Calu3 (cell line): ENCODE measurements at regions not wholly inside any gene's neighbourhood (a gene's known extent, or its start where the extent isn't known, plus 50 kb on each side); places are given as distances from the start of the nearest gene placed in this dataset.

ENCODE experiments used
- BruUV-seq: library from RNA; stranded (reverse); fragments of 400-500 nt; replicated peaks from 2 replicates; lab custom pipeline; 2021; lab: Mats Ljungman, UMichigan
- CTCF ChIA-PET: fragments of 300-600 bp; sonication (Branson Sonifier 250); formaldehyde crosslinking; loops from one replicate; lab custom pipeline; 2022; ENCODE audit warnings: antibody characterized with exemption; lab: Charles Lee
- DNase-seq: peaks from one replicate; pipeline ENCODE4 v3.0.0; 2022
- H3K27ac Mint-ChIP-seq: one replicate; pipeline ENCODE4 v1.8.0; 2022; ENCODE audit warnings: mixed read lengths; ENCODE audit not compliant: unreplicated experiment
- H3K27me3 Mint-ChIP-seq: one replicate; pipeline ENCODE4 v1.8.0; 2022; ENCODE audit warnings: mixed read lengths; ENCODE audit not compliant: unreplicated experiment
- H3K36me3 Mint-ChIP-seq: one replicate; pipeline ENCODE4 v1.8.0; 2022; ENCODE audit warnings: mild to moderate bottlenecking, moderate library complexity, mixed read lengths; ENCODE audit not compliant: insufficient read depth, unreplicated experiment
- H3K4me1 Mint-ChIP-seq: one replicate; pipeline ENCODE4 v1.8.0; 2022; ENCODE audit warnings: mild to moderate bottlenecking, low read depth, mixed read lengths; ENCODE audit not compliant: unreplicated experiment
- H3K4me3 Mint-ChIP-seq: one replicate; pipeline ENCODE4 v1.8.0; 2022; ENCODE audit warnings: mild to moderate bottlenecking, low read depth, moderate library complexity, mixed read lengths; ENCODE audit not compliant: unreplicated experiment
- H3K9me3 Mint-ChIP-seq: one replicate; pipeline ENCODE4 v1.8.0; 2022; ENCODE audit warnings: low read depth, mixed read lengths; ENCODE audit not compliant: unreplicated experiment
- intact Hi-C: fragments of 100-400 bp; cut with micrococcal nuclease; formaldehyde crosslinking; loops from one replicate; pipeline ENCODE4 v1.10.0; 2022; ENCODE audit not compliant: unreplicated experiment
- TF ChIP-seq, protein P1 (sequence below): fragments of 200-600 bp; IDR thresholded peaks from one replicate; pipeline ENCODE4 v1.8.0; 2022; ENCODE audit warnings: antibody characterized with exemption; ENCODE audit not compliant: unreplicated experiment

DNA sequence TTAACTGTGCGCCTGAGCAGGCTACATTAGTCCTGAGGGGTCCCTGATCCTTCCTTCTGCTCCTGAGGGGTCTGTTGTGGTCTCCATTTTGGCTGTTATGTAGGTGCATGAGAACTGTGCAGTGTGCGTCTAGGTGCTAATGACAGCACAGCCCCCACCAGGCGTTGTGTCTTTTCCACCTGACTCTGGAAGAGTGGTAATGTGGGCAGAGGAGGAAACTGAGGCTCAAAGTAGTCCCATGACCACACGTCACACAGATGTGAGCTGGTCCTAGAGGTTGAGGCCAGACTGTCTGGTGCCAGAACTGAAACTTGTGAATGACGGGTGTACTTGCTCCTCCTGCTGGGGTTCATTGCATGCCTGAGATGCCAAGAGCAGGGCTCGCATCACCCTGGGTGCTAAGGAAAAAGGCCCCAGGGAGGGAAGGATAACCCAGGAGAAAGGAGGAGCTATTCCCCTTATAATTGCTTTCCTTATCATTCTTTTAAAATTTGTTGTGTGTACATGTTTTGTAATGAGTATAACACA, 111.8 kb downstream of the SLC25A47 start:
- H3K36me3 Mint-ChIP-seq = no peaks in the 10 kb centered on the region
- no peak overlapping the region for H3K4me3 Mint-ChIP-seq
- intact Hi-C loops = no loop called here
- no TSS peak for BruUV-seq
- H3K9me3 Mint-ChIP-seq = no peaks in the 10 kb centered on the region
- peaks cover 27% of the 10 kb centered on the region for H3K4me1 Mint-ChIP-seq
- DNase-seq = no peak
- H3K27ac Mint-ChIP-seq = no peak overlapping the region
- TF ChIP-seq, protein P1, sequence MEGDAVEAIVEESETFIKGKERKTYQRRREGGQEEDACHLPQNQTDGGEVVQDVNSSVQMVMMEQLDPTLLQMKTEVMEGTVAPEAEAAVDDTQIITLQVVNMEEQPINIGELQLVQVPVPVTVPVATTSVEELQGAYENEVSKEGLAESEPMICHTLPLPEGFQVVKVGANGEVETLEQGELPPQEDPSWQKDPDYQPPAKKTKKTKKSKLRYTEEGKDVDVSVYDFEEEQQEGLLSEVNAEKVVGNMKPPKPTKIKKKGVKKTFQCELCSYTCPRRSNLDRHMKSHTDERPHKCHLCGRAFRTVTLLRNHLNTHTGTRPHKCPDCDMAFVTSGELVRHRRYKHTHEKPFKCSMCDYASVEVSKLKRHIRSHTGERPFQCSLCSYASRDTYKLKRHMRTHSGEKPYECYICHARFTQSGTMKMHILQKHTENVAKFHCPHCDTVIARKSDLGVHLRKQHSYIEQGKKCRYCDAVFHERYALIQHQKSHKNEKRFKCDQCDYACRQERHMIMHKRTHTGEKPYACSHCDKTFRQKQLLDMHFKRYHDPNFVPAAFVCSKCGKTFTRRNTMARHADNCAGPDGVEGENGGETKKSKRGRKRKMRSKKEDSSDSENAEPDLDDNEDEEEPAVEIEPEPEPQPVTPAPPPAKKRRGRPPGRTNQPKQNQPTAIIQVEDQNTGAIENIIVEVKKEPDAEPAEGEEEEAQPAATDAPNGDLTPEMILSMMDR = no peak
- H3K27me3 Mint-ChIP-seq = no peaks in the 10 kb centered on the region
- CTCF ChIA-PET = interaction anchor here (2.0 kb wide), 1 partner anchor 9 kb away, joined by 6 read pairs; no protein-coding TSS in a partner anchor

DNA sequence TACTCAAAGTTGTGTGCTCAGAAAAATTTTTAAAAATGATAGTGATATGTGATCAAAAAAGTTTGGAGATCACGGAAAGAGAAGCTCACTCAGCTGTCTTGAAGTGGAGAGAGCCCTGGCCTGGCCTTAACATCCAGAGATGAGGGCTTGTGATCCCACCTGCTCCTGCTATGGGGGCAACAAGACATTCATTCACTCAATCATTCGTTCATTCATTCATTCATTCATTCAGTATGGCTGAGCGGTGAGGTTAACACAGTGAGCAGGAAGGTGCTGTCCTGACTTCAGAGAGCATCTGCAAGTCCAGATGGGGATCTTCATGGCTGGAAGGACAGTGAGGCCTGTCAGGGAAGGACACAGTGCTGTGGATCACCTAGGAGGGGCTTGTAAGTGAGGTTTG, 112.3 kb downstream of the SLC25A47 start:
- Mint-ChIP-seq H3K27ac (no peak overlapping the region), H3K4me3 (no peak overlapping the region), H3K36me3 (no peaks in the 10 kb centered on the region), H3K9me3 (no peaks in the 10 kb centered on the region), H3K4me1 (peaks cover 31% of the 10 kb centered on the region), H3K27me3 (no peaks in the 10 kb centered on the region)
- BruUV-seq = no TSS peak
- intact Hi-C loops = no loop called here
- TF ChIP-seq, protein P1 = no peak
- no peak for DNase-seq
- CTCF ChIA-PET = interaction anchor here (2.0 kb wide), 1 partner anchor 9 kb away, joined by 6 read pairs; no protein-coding TSS in a partner anchor

GRCh38 chr14:100436745-100437406, 113.7 kb downstream of the SLC25A47 start:
- no peaks in the 10 kb centered on the region for H3K36me3 Mint-ChIP-seq
- intact Hi-C loops = no loop called here
- CTCF ChIA-PET = interaction anchor here (1.9 to 2.0 kb wide), 2 partner anchors 8 to 39 kb away, joined by 5 to 6 read pairs; no protein-coding TSS in a partner anchor
- no TSS peak for BruUV-seq
- H3K4me3 Mint-ChIP-seq = no peak overlapping the region
- H3K9me3 Mint-ChIP-seq = no peaks in the 10 kb centered on the region
- no peaks in the 10 kb centered on the region for H3K27me3 Mint-ChIP-seq
- DNase-seq = no peak
- H3K4me1 Mint-ChIP-seq = peaks cover 41% of the 10 kb centered on the region
- TF ChIP-seq, protein P1 = no peak
- no peak overlapping the region for H3K27ac Mint-ChIP-seq

DNA sequence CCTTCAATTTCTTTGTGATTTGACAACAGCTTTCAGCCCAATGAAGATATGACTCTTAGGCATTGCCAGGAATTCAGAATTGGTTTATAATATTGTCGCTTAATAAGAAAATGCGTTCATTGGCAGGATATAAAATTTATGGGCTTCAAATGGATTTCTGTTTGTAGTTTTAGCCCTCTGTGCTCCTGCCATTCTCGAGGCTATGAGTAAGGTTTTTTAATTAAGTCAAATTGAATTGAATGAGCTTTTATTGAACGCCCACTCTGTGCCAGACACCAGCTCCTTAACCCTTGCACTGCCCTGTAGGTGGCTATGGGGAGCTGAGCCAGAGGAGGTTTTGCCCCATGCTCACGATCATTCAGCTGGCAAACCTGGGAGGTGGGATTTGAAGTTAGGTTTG, 115.1 kb downstream of the SLC25A47 start:
- BruUV-seq = no TSS peak
- Mint-ChIP-seq H3K4me1 (peaks cover 41% of the 10 kb centered on the region), H3K27ac (no peak overlapping the region), H3K9me3 (no peaks in the 10 kb centered on the region), H3K27me3 (no peaks in the 10 kb centered on the region), H3K36me3 (no peaks in the 10 kb centered on the region), H3K4me3 (no peak overlapping the region)
- no peak for DNase-seq
- CTCF ChIA-PET = interaction anchor here (0.8 to 2.7 kb wide), 3 partner anchors 32 to 207 kb away, joined by 3 to 64 read pairs (median 5); no protein-coding TSS in a partner anchor
- intact Hi-C loops = no loop called here
- TF ChIP-seq, protein P1 = no peak
